ENCODE measurements at regions not wholly inside any gene's neighbourhood (a gene's known extent, or its start where the extent isn't known, plus 50 kb on each side); places are given as distances from the start of the nearest gene placed in this dataset.

- Histone ChIP-seq H3K36me3 (ENCODE audit: insufficient read depth, low read length) (no peaks in the 10 kb centered on the region), H3K27me3 (ENCODE audit: insufficient read depth, low read depth, low read length) (no peaks in the 10 kb centered on the region), H3K4me3 (ENCODE audit: low read length) (no peak overlapping the region), H3K9ac (ENCODE audit: low read length) (no peak overlapping the region), H3K9me2 (ENCODE audit: insufficient read depth, low read length) (no peaks in the 10 kb centered on the region), H3K27ac (ENCODE audit: low read length) (no peak overlapping the region), H3F3A (ENCODE audit: insufficient read depth, low read length, poor library complexity, severe bottlenecking) (no peaks in the 10 kb centered on the region), H3K4me2 (ENCODE audit: low read length) (no peak overlapping the region), H4K20me1 (ENCODE audit: insufficient read depth) (no peaks in the 10 kb centered on the region), H3K9me3 (ENCODE audit: low read length) (no peaks in the 10 kb centered on the region), H2AFZ (ENCODE audit: low read depth, low read length) (no peak overlapping the region), H3K79me2 (replicated peaks; ENCODE audit: insufficient read depth, low read length) (no peaks in the 10 kb centered on the region)
- TF ChIP-seq CTCF (IDR thresholded peaks at IDR 0.05; ENCODE audit: poor library complexity, severe bottlenecking) (no peak), MXI1 (conservative IDR thresholded peaks at IDR 0.05; ENCODE audit: poor library complexity, severe bottlenecking) (no peak), SMC3 (conservative IDR thresholded peaks at IDR 0.05; ENCODE audit: poor library complexity) (no peak), REST (IDR thresholded peaks at IDR 0.05; ENCODE audit: borderline replicate concordance) (no peak), TAF1 (IDR thresholded peaks at IDR 0.05; ENCODE audit: low read depth) (no peak)
Observed at GRCh38 chr14:101471723-101472517, 89.4 kb upstream of the DIO3 start.

- Histone ChIP-seq H4K20me1 (ENCODE audit: insufficient read depth) (no peaks in the 10 kb centered on the region), H3K9me2 (ENCODE audit: insufficient read depth, low read length) (no peaks in the 10 kb centered on the region), H3K9ac (ENCODE audit: low read length) (no peak overlapping the region), H3K9me3 (ENCODE audit: low read length) (no peaks in the 10 kb centered on the region), H3K79me2 (replicated peaks; ENCODE audit: insufficient read depth, low read length) (no peaks in the 10 kb centered on the region), H3F3A (ENCODE audit: insufficient read depth, low read length, poor library complexity, severe bottlenecking) (no peaks in the 10 kb centered on the region), H3K4me2 (ENCODE audit: low read length) (no peak overlapping the region), H2AFZ (ENCODE audit: low read depth, low read length) (no peak overlapping the region), H3K27me3 (ENCODE audit: insufficient read depth, low read depth, low read length) (no peaks in the 10 kb centered on the region), H3K4me3 (ENCODE audit: low read length) (no peak overlapping the region), H3K27ac (ENCODE audit: low read length) (no peak overlapping the region), H3K36me3 (ENCODE audit: insufficient read depth, low read length) (no peaks in the 10 kb centered on the region)
- no peak for TF ChIP-seq MXI1 (conservative IDR thresholded peaks at IDR 0.05; ENCODE audit: poor library complexity, severe bottlenecking)
- TF ChIP-seq REST (IDR thresholded peaks at IDR 0.05; ENCODE audit: borderline replicate concordance), result no peak
- no peak for TF ChIP-seq RAD21 (conservative IDR thresholded peaks at IDR 0.05)
- TF ChIP-seq EP300 (conservative IDR thresholded peaks at IDR 0.05; ENCODE audit: poor library complexity, severe bottlenecking), result no peak
- no peak for TF ChIP-seq TAF1 (IDR thresholded peaks at IDR 0.05; ENCODE audit: low read depth)
- TF ChIP-seq SMC3 (conservative IDR thresholded peaks at IDR 0.05; ENCODE audit: poor library complexity), result no peak
- TF ChIP-seq POLR2AphosphoS5 (IDR thresholded peaks at IDR 0.05), result no peak
- no peak for TF ChIP-seq CTCF (IDR thresholded peaks at IDR 0.05; ENCODE audit: poor library complexity, severe bottlenecking)
- no peak for TF ChIP-seq EZH2 (IDR thresholded peaks at IDR 0.05; ENCODE audit: borderline replicate concordance, insufficient read depth, low read length, poor library complexity, severe bottlenecking)
Observed at GRCh38 chr14:101472518-101472849, 88.8 kb upstream of the DIO3 start.

Data from neural cell (in vitro differentiated cells).